Calu3 (cell line): ENCODE measurements at regions not wholly inside any gene's neighbourhood (a gene's known extent, or its start where the extent isn't known, plus 50 kb on each side); places are given as distances from the start of the nearest gene placed in this dataset.

Experiments used
- BruUV-seq: library from RNA; stranded (reverse); fragments of 400-500 nt; replicated peaks from 2 replicates; lab custom pipeline; 2021; lab: Mats Ljungman, UMichigan
- CTCF ChIA-PET: fragments of 300-600 bp; sonication (Branson Sonifier 250); formaldehyde crosslinking; loops from one replicate; lab custom pipeline; 2022; ENCODE audit warnings: antibody characterized with exemption; lab: Charles Lee
- DNase-seq: peaks from one replicate; pipeline ENCODE4 v3.0.0; 2022
- H3K27ac Mint-ChIP-seq: one replicate; pipeline ENCODE4 v1.8.0; 2022; ENCODE audit warnings: mixed read lengths; ENCODE audit not compliant: unreplicated experiment
- H3K27me3 Mint-ChIP-seq: one replicate; pipeline ENCODE4 v1.8.0; 2022; ENCODE audit warnings: mixed read lengths; ENCODE audit not compliant: unreplicated experiment
- H3K36me3 Mint-ChIP-seq: one replicate; pipeline ENCODE4 v1.8.0; 2022; ENCODE audit warnings: mild to moderate bottlenecking, moderate library complexity, mixed read lengths; ENCODE audit not compliant: insufficient read depth, unreplicated experiment
- H3K4me1 Mint-ChIP-seq: one replicate; pipeline ENCODE4 v1.8.0; 2022; ENCODE audit warnings: mild to moderate bottlenecking, low read depth, mixed read lengths; ENCODE audit not compliant: unreplicated experiment
- H3K4me3 Mint-ChIP-seq: one replicate; pipeline ENCODE4 v1.8.0; 2022; ENCODE audit warnings: mild to moderate bottlenecking, low read depth, moderate library complexity, mixed read lengths; ENCODE audit not compliant: unreplicated experiment
- H3K9me3 Mint-ChIP-seq: one replicate; pipeline ENCODE4 v1.8.0; 2022; ENCODE audit warnings: low read depth, mixed read lengths; ENCODE audit not compliant: unreplicated experiment
- intact Hi-C: fragments of 100-400 bp; cut with micrococcal nuclease; formaldehyde crosslinking; loops from one replicate; pipeline ENCODE4 v1.10.0; 2022; ENCODE audit not compliant: unreplicated experiment
- TF ChIP-seq, protein P1 (sequence below): fragments of 200-600 bp; IDR thresholded peaks from one replicate; pipeline ENCODE4 v1.8.0; 2022; ENCODE audit warnings: antibody characterized with exemption; ENCODE audit not compliant: unreplicated experiment

- Mint-ChIP-seq H3K4me1 (no peaks in the 10 kb centered on the region), H3K27me3 (no peaks in the 10 kb centered on the region), H3K36me3 (no peaks in the 10 kb centered on the region), H3K4me3 (no peak overlapping the region), H3K9me3 (peaks cover 3% of the 10 kb centered on the region), H3K27ac (no peak overlapping the region)
- no TSS peak for BruUV-seq
- DNase-seq: no peak
- CTCF ChIA-PET: no interaction called here
- intact Hi-C loops: no loop called here
- TF ChIP-seq, protein P1, sequence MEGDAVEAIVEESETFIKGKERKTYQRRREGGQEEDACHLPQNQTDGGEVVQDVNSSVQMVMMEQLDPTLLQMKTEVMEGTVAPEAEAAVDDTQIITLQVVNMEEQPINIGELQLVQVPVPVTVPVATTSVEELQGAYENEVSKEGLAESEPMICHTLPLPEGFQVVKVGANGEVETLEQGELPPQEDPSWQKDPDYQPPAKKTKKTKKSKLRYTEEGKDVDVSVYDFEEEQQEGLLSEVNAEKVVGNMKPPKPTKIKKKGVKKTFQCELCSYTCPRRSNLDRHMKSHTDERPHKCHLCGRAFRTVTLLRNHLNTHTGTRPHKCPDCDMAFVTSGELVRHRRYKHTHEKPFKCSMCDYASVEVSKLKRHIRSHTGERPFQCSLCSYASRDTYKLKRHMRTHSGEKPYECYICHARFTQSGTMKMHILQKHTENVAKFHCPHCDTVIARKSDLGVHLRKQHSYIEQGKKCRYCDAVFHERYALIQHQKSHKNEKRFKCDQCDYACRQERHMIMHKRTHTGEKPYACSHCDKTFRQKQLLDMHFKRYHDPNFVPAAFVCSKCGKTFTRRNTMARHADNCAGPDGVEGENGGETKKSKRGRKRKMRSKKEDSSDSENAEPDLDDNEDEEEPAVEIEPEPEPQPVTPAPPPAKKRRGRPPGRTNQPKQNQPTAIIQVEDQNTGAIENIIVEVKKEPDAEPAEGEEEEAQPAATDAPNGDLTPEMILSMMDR: no peak
These were observed 772.5 kb upstream of the SLITRK1 start for GRCh38 chr13:84654654-84655275.

- TF ChIP-seq, protein P1: no peak
- intact Hi-C loops: no loop called here
- no peak overlapping the region for H3K27ac Mint-ChIP-seq
- H3K36me3 Mint-ChIP-seq: no peaks in the 10 kb centered on the region
- no peaks in the 10 kb centered on the region for H3K4me1 Mint-ChIP-seq
- H3K27me3 Mint-ChIP-seq: no peaks in the 10 kb centered on the region
- peaks cover 3% of the 10 kb centered on the region for H3K9me3 Mint-ChIP-seq
- CTCF ChIA-PET: no interaction called here
- no TSS peak for BruUV-seq
- no peak overlapping the region for H3K4me3 Mint-ChIP-seq
- DNase-seq: no peak
These were observed 771.8 kb upstream of the SLITRK1 start for GRCh38 chr13:84653915-84654534.

DNA sequence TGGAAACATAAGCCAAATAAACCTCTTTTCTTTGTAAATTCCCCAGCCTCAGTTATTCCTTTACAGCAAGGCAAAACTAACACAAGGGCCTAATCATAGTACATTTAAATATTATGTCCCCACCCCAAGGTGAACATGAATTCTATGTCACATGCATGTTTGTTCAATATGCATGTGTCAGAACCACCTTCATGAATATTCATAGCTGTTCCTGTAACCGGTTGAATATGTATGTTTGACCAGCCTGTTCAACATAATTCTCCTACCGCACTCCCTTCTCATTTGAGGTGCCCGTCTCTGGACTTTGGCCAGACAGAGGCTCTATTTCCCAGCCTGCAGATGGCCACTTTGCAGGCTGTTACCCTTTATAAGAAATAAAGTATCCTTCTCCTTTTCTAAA is 769.4 kb upstream of the SLITRK1 start:
- Mint-ChIP-seq H3K27ac (no peak overlapping the region), H3K36me3 (no peaks in the 10 kb centered on the region), H3K4me3 (no peak overlapping the region), H3K4me1 (no peaks in the 10 kb centered on the region), H3K9me3 (peaks cover 3% of the 10 kb centered on the region), H3K27me3 (no peaks in the 10 kb centered on the region)
- BruUV-seq: no TSS peak
- intact Hi-C loops: no loop called here
- TF ChIP-seq, protein P1: no peak
- no peak for DNase-seq
- CTCF ChIA-PET: no interaction called here

DNA sequence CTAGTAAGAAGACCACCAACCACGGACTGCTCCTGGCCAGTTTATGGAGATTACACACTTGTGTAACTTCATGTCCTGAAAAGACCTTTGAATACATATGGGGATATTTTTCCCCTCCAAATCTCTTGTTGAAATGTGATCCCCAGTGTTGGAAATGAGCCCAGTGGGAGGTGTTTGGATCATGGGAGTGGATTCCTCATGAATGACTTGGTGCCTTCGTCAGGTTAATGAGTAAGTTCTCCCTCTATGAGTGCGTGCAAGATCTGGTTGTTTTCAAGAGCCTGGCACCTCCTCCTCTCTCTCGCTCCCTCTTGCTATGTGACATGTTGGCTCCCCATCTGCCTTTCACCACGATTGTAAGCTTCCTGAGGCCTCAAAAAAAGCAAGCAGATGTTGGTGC is 769.0 kb upstream of the SLITRK1 start:
- TF ChIP-seq, protein P1: no peak
- Mint-ChIP-seq H3K36me3 (no peaks in the 10 kb centered on the region), H3K4me3 (no peak overlapping the region), H3K4me1 (no peaks in the 10 kb centered on the region), H3K27me3 (no peaks in the 10 kb centered on the region), H3K9me3 (peaks cover 3% of the 10 kb centered on the region), H3K27ac (no peak overlapping the region)
- peak; percentile 17 for DNase-seq
- CTCF ChIA-PET: no interaction called here
- no TSS peak for BruUV-seq
- intact Hi-C loops: no loop called here
